Endothelial cell of umbilical vein (primary cell): ENCODE measurements at regions not wholly inside any gene's neighbourhood (a gene's known extent, or its start where the extent isn't known, plus 50 kb on each side); places are given as distances from the start of the nearest gene placed in this dataset.
"Not testable (repeated sequence)": the region's sequence is repeated elsewhere in the genome, so short reads cannot be mapped to it uniquely, and the experiment has no call there.

Experiments used
- BruUV-seq: library from RNA; stranded (reverse); fragments of 400-500 nt; replicated peaks from 2 replicates; lab custom pipeline; 2021; lab: Mats Ljungman, UMichigan
- CTCF ChIA-PET: fragments of 300-600, 350-600 bp; sonication (Branson Sonifier 250); formaldehyde crosslinking; loops from one replicate; lab custom pipeline; 2021; ENCODE audit warnings: antibody characterized with exemption, inconsistent platforms; lab: Charles Lee
- POLR2A ChIA-PET: fragments of 300-600, 350-600 bp; sonication (Branson Sonifier 250); formaldehyde crosslinking; loops from one replicate; lab custom pipeline; 2021; ENCODE audit warnings: antibody characterized with exemption, inconsistent platforms; lab: Charles Lee
- DNase-seq: peaks from one replicate; pipeline ENCODE4 v3.0.0-alpha.2; 2011; ENCODE audit warnings: low read depth, low spot score
- FAIRE-seq: peaks from 2 replicates; lab custom pipeline; 2011; peaks lifted over from hg19 to GRCh38; lab: Jason Lieb, UNC
- H2AFZ ChIP-seq: 2 replicates; pipeline ENCODE4 v1.6.0; 2012; ENCODE audit warnings: low read depth, low read length, control low read depth, inconsistent platforms
- H3K27ac ChIP-seq: 2 replicates; pipeline ENCODE4 v1.5.1; 2011; ENCODE audit warnings: low read depth, mild to moderate bottlenecking, control low read depth, low read length, moderate library complexity; ENCODE audit not compliant: insufficient read depth
- H3K27me3 ChIP-seq, 2 experiments: 2 replicates each; pipeline versions ENCODE4 v1.6.0 to v1.6.1; 2011; ENCODE audit warnings: low read length in 2 of 2, mixed read lengths in 1 of 2; ENCODE audit not compliant: control insufficient read depth in 2 of 2, insufficient read depth in 2 of 2
- H3K36me3 ChIP-seq, 2 experiments: 2 replicates in 1 of 2; 3 replicates in 1 of 2; pipeline ENCODE4 v1.5.1; 2011; ENCODE audit warnings: low read length in 2 of 2, mild to moderate bottlenecking in 1 of 2, moderate library complexity in 1 of 2; ENCODE audit not compliant: control insufficient read depth in 2 of 2, insufficient read depth in 2 of 2; ENCODE audit errors: extremely low read depth in 1 of 2
- H3K4me1 ChIP-seq: 3 replicates; pipeline ENCODE4 v1.5.1; 2011; ENCODE audit warnings: mild to moderate bottlenecking, low read length; ENCODE audit not compliant: control insufficient read depth, insufficient read depth; ENCODE audit errors: extremely low read depth
- H3K4me2 ChIP-seq: 2 replicates; pipeline ENCODE4 v1.6.1; 2011; ENCODE audit warnings: low read length, control low read depth, mixed read lengths; ENCODE audit not compliant: insufficient read depth
- H3K4me3 ChIP-seq, 3 experiments: fragments of 200-600 bp in 1 of 3; sonication (generic), shearing (Covaris generic) in 1 of 3; replicated peaks in 1 of 3; 2 replicates each; pipeline ENCODE4 v1.5.1; 2011 to 2016; ENCODE audit warnings: control low read depth in 3 of 3, low read length in 3 of 3, mild to moderate bottlenecking in 2 of 3, inconsistent platforms in 1 of 3, low read depth in 1 of 3, moderate library complexity in 1 of 3; ENCODE audit not compliant: insufficient read depth in 1 of 3
- H3K79me2 ChIP-seq: 2 replicates; pipeline ENCODE4 v1.6.0; 2012; ENCODE audit warnings: low read length, inconsistent platforms; ENCODE audit not compliant: control insufficient read depth, insufficient read depth
- H3K9ac ChIP-seq: replicated peaks from 2 replicates; pipeline ENCODE3; 2011; ENCODE audit warnings: low read length, control low read depth; ENCODE audit not compliant: insufficient read depth; ENCODE audit errors: extremely low read depth
- H3K9me1 ChIP-seq: replicated peaks from 3 replicates; pipeline ENCODE4 v1.6.0; 2011; ENCODE audit warnings: mild to moderate bottlenecking, low read length; ENCODE audit not compliant: control insufficient read depth, insufficient read depth; ENCODE audit errors: extremely low read depth
- H3K9me3 ChIP-seq: replicated peaks from 2 replicates; pipeline ENCODE4 v1.5.1; 2012; ENCODE audit warnings: low read length, inconsistent platforms; ENCODE audit not compliant: control insufficient read depth, insufficient read depth
- H4K20me1 ChIP-seq: replicated peaks from 2 replicates; pipeline ENCODE3; 2011; ENCODE audit warnings: mild to moderate bottlenecking, low read length; ENCODE audit not compliant: control insufficient read depth, insufficient read depth; ENCODE audit errors: extremely low read depth
- CTCF ChIP-seq, 2 donors: IDR thresholded peaks; 1 replicate in 1 of 2; 2 replicates in 1 of 2; pipeline ENCODE4 v1.5.1; 2011; ENCODE audit warnings: low read length in 2 of 2, mild to moderate bottlenecking in 2 of 2, moderate library complexity in 2 of 2, control low read depth in 1 of 2, inconsistent platforms in 1 of 2, low read depth in 1 of 2; ENCODE audit not compliant: insufficient read depth in 1 of 2; ENCODE audit errors: extremely low read depth in 1 of 2
- EZH2 ChIP-seq: IDR thresholded peaks from 2 replicates; pipeline ENCODE4 v1.6.1; 2012; ENCODE audit warnings: borderline replicate concordance, low read depth, mild to moderate bottlenecking, moderate library complexity, low read length, inconsistent platforms; ENCODE audit not compliant: severe bottlenecking
- FOS ChIP-seq: IDR thresholded peaks from 2 replicates; pipeline ENCODE4 v1.6.1; 2011; ENCODE audit warnings: mild to moderate bottlenecking, low read length, moderate library complexity, borderline replicate concordance; ENCODE audit not compliant: insufficient read depth
- GATA2 ChIP-seq: IDR thresholded peaks from 2 replicates; pipeline ENCODE4 v1.7.0; 2011; ENCODE audit warnings: low read depth, mild to moderate bottlenecking, moderate library complexity, mixed read lengths, low read length; ENCODE audit not compliant: insufficient read length, insufficient read depth
- JUN ChIP-seq: IDR thresholded peaks from 2 replicates; pipeline ENCODE4 v1.6.1; 2011; ENCODE audit warnings: borderline replicate concordance, low read depth; ENCODE audit not compliant: insufficient read length, insufficient read depth
- MAX ChIP-seq: IDR thresholded peaks from 2 replicates; pipeline ENCODE4 v1.6.1; 2011; ENCODE audit not compliant: insufficient read depth, insufficient read length
- MYC ChIP-seq: IDR thresholded peaks from one replicate; pipeline ENCODE4 v1.6.1; 2011; ENCODE audit warnings: mild to moderate bottlenecking, low read depth, low read length
- POLR2A ChIP-seq: IDR thresholded peaks from 2 replicates; pipeline ENCODE4 v1.6.1; 2012; ENCODE audit warnings: low read depth, mild to moderate bottlenecking, control low read depth, low read length
- POLR2AphosphoS5 ChIP-seq: IDR thresholded peaks from 2 replicates; pipeline ENCODE4 v1.6.1; 2012; ENCODE audit warnings: low read depth, mild to moderate bottlenecking, control low read depth, low read length, moderate library complexity; ENCODE audit not compliant: insufficient read depth
- dilution Hi-C: fragments of 300-500 bp; cut with MboI; formaldehyde crosslinking; loops from one replicate; pipeline ENCODE4 v1.15.0; 2019; ENCODE audit warnings: low sequenced_read_pairs; ENCODE audit not compliant: extremely low pct_ligation_motif_present
- intact Hi-C: fragments of 100-400 bp; cut with micrococcal nuclease; formaldehyde crosslinking; loops from one replicate; pipeline ENCODE4 v1.10.0; 2022

- Histone ChIP-seq H3K9ac (no peak overlapping the region), H3K27ac (no peak overlapping the region), H3K4me2 (no peak overlapping the region), H3K9me1 (no peaks in the 10 kb centered on the region), H2AFZ (no peak overlapping the region), H3K79me2 (no peaks in the 10 kb centered on the region), H3K36me3 (no peaks in the 10 kb centered on the region), H4K20me1 (no peaks in the 10 kb centered on the region), H3K4me1 (no peaks in the 10 kb centered on the region), H3K27me3 (no peaks in the 10 kb centered on the region), H3K9me3 (no peaks in the 10 kb centered on the region), H3K4me3 (no peak overlapping the region)
- intact Hi-C loops (no loop called here), dilution Hi-C loops (no loop called here)
- TF ChIP-seq CTCF (IDR thresholded peaks at IDR 0.05; ENCODE audit: extremely low read depth in 1 of 2, insufficient read depth in 1 of 2, low read depth in 1 of 2, low read length in 2 of 2) (no peak), MYC (no peak), EZH2 (no peak), POLR2A (no peak), MAX (no peak), JUN (no peak), POLR2AphosphoS5 (no peak), GATA2 (no peak), FOS (no peak)
- POLR2A ChIA-PET: no interaction called here
- CTCF ChIA-PET: interaction anchor here (1.2 to 1.9 kb wide), 2 partner anchors 8 to 11 kb away, joined by 3 to 7 read pairs; no protein-coding TSS in a partner anchor
- FAIRE-seq (no peak), DNase-seq (no peak)
- no TSS peak for BruUV-seq
These were observed 74.3 kb upstream of the SLC24A4 start for GRCh38 chr14:92248696-92249095.

GRCh38 chr14:92250366-92250765 is 72.6 kb upstream of the SLC24A4 start:
- CTCF ChIA-PET: interaction anchor here (1.9 kb wide), 1 partner anchor 10 kb away, joined by 7 read pairs; no protein-coding TSS in a partner anchor
- H4K20me1 ChIP-seq, H3K4me2 ChIP-seq, H3K79me2 ChIP-seq, BruUV-seq, H3K27me3 ChIP-seq, dilution Hi-C loops, H3K9me3 ChIP-seq, intact Hi-C loops, H3K27ac ChIP-seq, H3K9me1 ChIP-seq, POLR2A ChIA-PET, DNase-seq, FAIRE-seq, H3K4me1 ChIP-seq, H3K9ac ChIP-seq, H3K36me3 ChIP-seq, H3K4me3 ChIP-seq, H2AFZ ChIP-seq: not testable (repeated sequence)
